ENCODE measurements at regions not wholly inside any gene's neighbourhood (a gene's known extent, or its start where the extent isn't known, plus 50 kb on each side); places are given as distances from the start of the nearest gene placed in this dataset.

- no peaks in the 10 kb centered on the region for H3K9me1 ChIP-seq (replicated peaks; ENCODE audit: control insufficient read depth, extremely low read depth, insufficient read depth, low read length)
Observed at GRCh38 chrX:34891391-34891790, 51.2 kb upstream of the FAM47B start.

More at GRCh38 chrX:34891391-34891790, 51.2 kb upstream of the FAM47B start:
- dilution Hi-C loops (cut with MboI; ENCODE audit: extremely low pct_ligation_motif_present, low sequenced_read_pairs), result no loop called here
- Histone ChIP-seq H3K36me3 (ENCODE audit: control insufficient read depth in 2 of 2, extremely low read depth in 1 of 2, insufficient read depth in 2 of 2, low read length in 2 of 2) (no peaks in the 10 kb centered on the region), H3K27me3 (ENCODE audit: control insufficient read depth in 2 of 2, insufficient read depth in 2 of 2, low read length in 2 of 2) (no peaks in the 10 kb centered on the region), H3K4me3 (replicated peaks in 1 of 3; ENCODE audit: insufficient read depth in 1 of 3, low read depth in 1 of 3, low read length in 3 of 3) (no peak overlapping the region), H4K20me1 (replicated peaks; ENCODE audit: control insufficient read depth, extremely low read depth, insufficient read depth, low read length) (no peaks in the 10 kb centered on the region), H3K9me3 (replicated peaks; ENCODE audit: control insufficient read depth, insufficient read depth, low read length) (no peaks in the 10 kb centered on the region), H3K9ac (replicated peaks; ENCODE audit: extremely low read depth, insufficient read depth, low read length) (no peak overlapping the region), H3K4me1 (ENCODE audit: control insufficient read depth, extremely low read depth, insufficient read depth, low read length) (no peaks in the 10 kb centered on the region), H3K4me2 (ENCODE audit: insufficient read depth, low read length) (no peak overlapping the region), H2AFZ (ENCODE audit: low read depth, low read length) (no peak overlapping the region), H3K27ac (ENCODE audit: insufficient read depth, low read depth, low read length) (no peak overlapping the region), H3K79me2 (ENCODE audit: control insufficient read depth, insufficient read depth, low read length) (no peaks in the 10 kb centered on the region)
- POLR2A ChIA-PET, result no interaction called here
- DNase-seq (ENCODE audit: low read depth, low spot score) (no peak), FAIRE-seq (no peak)
- CTCF ChIA-PET, result interaction anchor here (1.2 kb wide), 1 partner anchor 370 kb away, joined by 3 read pairs; no protein-coding TSS in a partner anchor
- intact Hi-C loops (cut with micrococcal nuclease), result no loop called here
- TF ChIP-seq EZH2 (IDR thresholded peaks at IDR 0.05; ENCODE audit: borderline replicate concordance, low read depth, low read length, severe bottlenecking), result no peak
- TF ChIP-seq MYC (IDR thresholded peaks at IDR 0.05; ENCODE audit: low read depth, low read length), result no peak
- TF ChIP-seq GATA2 (IDR thresholded peaks at IDR 0.05; ENCODE audit: insufficient read depth, insufficient read length, low read depth, low read length), result no peak
- TF ChIP-seq, protein P1, sequence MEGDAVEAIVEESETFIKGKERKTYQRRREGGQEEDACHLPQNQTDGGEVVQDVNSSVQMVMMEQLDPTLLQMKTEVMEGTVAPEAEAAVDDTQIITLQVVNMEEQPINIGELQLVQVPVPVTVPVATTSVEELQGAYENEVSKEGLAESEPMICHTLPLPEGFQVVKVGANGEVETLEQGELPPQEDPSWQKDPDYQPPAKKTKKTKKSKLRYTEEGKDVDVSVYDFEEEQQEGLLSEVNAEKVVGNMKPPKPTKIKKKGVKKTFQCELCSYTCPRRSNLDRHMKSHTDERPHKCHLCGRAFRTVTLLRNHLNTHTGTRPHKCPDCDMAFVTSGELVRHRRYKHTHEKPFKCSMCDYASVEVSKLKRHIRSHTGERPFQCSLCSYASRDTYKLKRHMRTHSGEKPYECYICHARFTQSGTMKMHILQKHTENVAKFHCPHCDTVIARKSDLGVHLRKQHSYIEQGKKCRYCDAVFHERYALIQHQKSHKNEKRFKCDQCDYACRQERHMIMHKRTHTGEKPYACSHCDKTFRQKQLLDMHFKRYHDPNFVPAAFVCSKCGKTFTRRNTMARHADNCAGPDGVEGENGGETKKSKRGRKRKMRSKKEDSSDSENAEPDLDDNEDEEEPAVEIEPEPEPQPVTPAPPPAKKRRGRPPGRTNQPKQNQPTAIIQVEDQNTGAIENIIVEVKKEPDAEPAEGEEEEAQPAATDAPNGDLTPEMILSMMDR (IDR thresholded peaks at IDR 0.05; ENCODE audit: extremely low read depth in 1 of 2, insufficient read depth in 1 of 2, low read depth in 1 of 2, low read length in 2 of 2), result no peak
- no peak for TF ChIP-seq POLR2AphosphoS5 (IDR thresholded peaks at IDR 0.05; ENCODE audit: insufficient read depth, low read depth, low read length)
- TF ChIP-seq POLR2A (IDR thresholded peaks at IDR 0.05; ENCODE audit: low read depth, low read length), result no peak
- no peak for TF ChIP-seq FOS (IDR thresholded peaks at IDR 0.05; ENCODE audit: borderline replicate concordance, insufficient read depth, low read length)
- TF ChIP-seq JUN (IDR thresholded peaks at IDR 0.05; ENCODE audit: borderline replicate concordance, insufficient read depth, insufficient read length, low read depth), result no peak
- no peak for TF ChIP-seq MAX (IDR thresholded peaks at IDR 0.05; ENCODE audit: insufficient read depth, insufficient read length)
- BruUV-seq (replicated peaks), result no TSS peak

Measured in endothelial cell of umbilical vein (primary cell).